PC-3 (cell line): ENCODE measurements at regions not wholly inside any gene's neighbourhood (a gene's known extent, or its start where the extent isn't known, plus 50 kb on each side); places are given as distances from the start of the nearest gene placed in this dataset.

ENCODE experiments used
- CTCF ChIP-seq: fragments of 300-600 bp; sonication (generic); conservative IDR thresholded peaks from 2 replicates; pipeline ENCODE4 v1.5.1; 2017; ENCODE audit warnings: antibody characterized with exemption, low read depth, mild to moderate bottlenecking, low read length
- EZH2 ChIP-seq: fragments of 300-600 bp; sonication (generic); IDR thresholded peaks from one replicate; pipeline ENCODE4 v1.6.1; 2017; ENCODE audit warnings: antibody characterized with exemption, mild to moderate bottlenecking, low read length; ENCODE audit not compliant: unreplicated experiment
- EZH2phosphoT487 ChIP-seq: fragments of 300-600 bp; sonication (generic); IDR thresholded peaks from 2 replicates; pipeline ENCODE4 v1.6.1; 2018; ENCODE audit warnings: mild to moderate bottlenecking, antibody characterized with exemption, low read length, borderline replicate concordance

DNA sequence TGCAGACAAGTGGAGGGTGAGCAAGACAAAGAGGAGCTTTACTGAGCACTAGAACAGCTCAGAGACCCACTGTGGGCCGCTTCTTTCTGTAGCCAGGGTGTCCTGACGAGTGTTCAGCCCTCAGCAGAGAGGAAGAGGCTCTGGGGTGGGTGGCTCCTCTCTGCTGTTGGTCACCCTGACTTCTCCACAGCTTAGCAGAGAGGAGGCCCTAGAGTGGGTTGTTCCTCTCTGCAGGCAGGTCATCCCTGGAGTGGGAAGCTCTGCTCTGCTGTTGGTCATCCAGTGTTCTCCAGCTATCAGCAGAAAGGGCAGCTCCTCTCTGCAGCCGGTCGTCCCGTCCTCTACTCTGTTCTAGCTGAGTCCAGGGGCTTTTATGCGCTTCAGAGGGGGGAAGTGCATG, 286.5 kb downstream of the ICOS start:
- TF ChIP-seq CTCF (no peak), EZH2 (no peak), EZH2phosphoT487 (no peak)
